GM12878 (cell line): ENCODE measurements at regions not wholly inside any gene's neighbourhood (a gene's known extent, or its start where the extent isn't known, plus 50 kb on each side); places are given as distances from the start of the nearest gene placed in this dataset.

Source experiments
- CBX5 ChIP-seq: sonication (generic); IDR thresholded peaks from 2 replicates; pipeline ENCODE4 v1.6.1; 2016; ENCODE audit warnings: low read depth, moderate library complexity, mild to moderate bottlenecking, inconsistent platforms
- CHD4 ChIP-seq: fragments of 200-600 bp; sonication (generic); IDR thresholded peaks from 2 replicates; pipeline ENCODE4 v1.6.1; 2016; ENCODE audit warnings: mild to moderate bottlenecking
- CTCF ChIP-seq, 3 experiments: IDR thresholded peaks in 2 of 3; conservative IDR thresholded peaks in 1 of 3; 2 replicates each; pipeline ENCODE4 v1.5.1; 2011; ENCODE audit warnings: low read depth in 3 of 3, low read length in 3 of 3, mild to moderate bottlenecking in 3 of 3, control low read depth in 2 of 3, moderate library complexity in 2 of 3, inconsistent platforms in 1 of 3, mixed read lengths in 1 of 3; ENCODE audit not compliant: control insufficient read depth in 2 of 3, insufficient read depth in 1 of 3; ENCODE audit errors: extremely low read depth in 1 of 3
- ELK1 ChIP-seq: IDR thresholded peaks from 2 replicates; pipeline ENCODE4 v1.6.1; 2012; ENCODE audit warnings: low read depth, low read length, improper control_type of control experiment
- EZH2 ChIP-seq: IDR thresholded peaks from 2 replicates; pipeline ENCODE4 v1.6.1; 2012; ENCODE audit warnings: low read depth, mild to moderate bottlenecking, control low read depth, inconsistent platforms, low read length, borderline replicate concordance; ENCODE audit not compliant: control insufficient read depth
- FOS ChIP-seq: IDR thresholded peaks from 3 replicates; pipeline ENCODE4 v1.6.1; 2011; ENCODE audit warnings: borderline replicate concordance; ENCODE audit not compliant: insufficient read length; ENCODE audit errors: extremely low read depth
- JUNB ChIP-seq: IDR thresholded peaks from 2 replicates; pipeline ENCODE4 v1.6.1; 2016; ENCODE audit warnings: antibody characterized with exemption, mild to moderate bottlenecking
- MEF2A ChIP-seq: IDR thresholded peaks from 2 replicates; pipeline ENCODE4 v1.6.1; 2011; ENCODE audit warnings: low read depth, mild to moderate bottlenecking, low read length, moderate library complexity; ENCODE audit not compliant: insufficient read depth
- PML ChIP-seq: IDR thresholded peaks from 2 replicates; pipeline ENCODE4 v1.6.1; 2012; ENCODE audit warnings: low read length, inconsistent platforms
- POLR2A ChIP-seq: IDR thresholded peaks from 2 replicates; pipeline ENCODE4 v1.6.1; 2011; ENCODE audit warnings: low read depth, mild to moderate bottlenecking, low read length
- SIX5 ChIP-seq: IDR thresholded peaks from 2 replicates; pipeline ENCODE4 v1.6.1; 2011; ENCODE audit warnings: mild to moderate bottlenecking, low read depth, low read length, moderate library complexity; ENCODE audit not compliant: severe bottlenecking
- TARDBP ChIP-seq: IDR thresholded peaks from 2 replicates; pipeline ENCODE4 v1.6.1; 2016; ENCODE audit warnings: borderline replicate concordance

GRCh38 chr3:63207066-63207590 is 71.0 kb upstream of the SYNPR start:
- TF ChIP-seq SIX5: no peak
- TF ChIP-seq ELK1: no peak
- no peak for TF ChIP-seq MEF2A
- TF ChIP-seq JUNB: no peak
- no peak for TF ChIP-seq CTCF (IDR thresholded peaks at IDR 0.05 in 2 of 3, conservative IDR thresholded peaks at IDR 0.05 in 1 of 3; ENCODE audit: control insufficient read depth in 2 of 3, extremely low read depth in 1 of 3, insufficient read depth in 1 of 3, low read depth in 3 of 3, low read length in 3 of 3)
- TF ChIP-seq TARDBP: no peak
- TF ChIP-seq POLR2A: no peak
- TF ChIP-seq EZH2: no peak
- TF ChIP-seq FOS: no peak
- TF ChIP-seq CHD4: no peak
- no peak for TF ChIP-seq PML
- TF ChIP-seq CBX5: no peak
